HG03469 (cell line): ENCODE measurements at regions not wholly inside any gene's neighbourhood (a gene's known extent, or its start where the extent isn't known, plus 50 kb on each side); places are given as distances from the start of the nearest gene placed in this dataset.

Source experiments
- ATAC-seq: cut with Tn5 transposase; IDR thresholded peaks from one replicate; pipeline ENCODE4 v1.9.1; 2021; ENCODE audit warnings: mild to moderate bottlenecking, moderate library complexity, moderate number of reproducible peaks; ENCODE audit not compliant: unreplicated experiment

GRCh38 chr9:81490605-81491331, 198.6 kb downstream of the TLE1 start:
- ATAC-seq: no peak

GRCh38 chr9:81489046-81489445, 200.3 kb downstream of the TLE1 start:
- ATAC-seq: no peak

DNA sequence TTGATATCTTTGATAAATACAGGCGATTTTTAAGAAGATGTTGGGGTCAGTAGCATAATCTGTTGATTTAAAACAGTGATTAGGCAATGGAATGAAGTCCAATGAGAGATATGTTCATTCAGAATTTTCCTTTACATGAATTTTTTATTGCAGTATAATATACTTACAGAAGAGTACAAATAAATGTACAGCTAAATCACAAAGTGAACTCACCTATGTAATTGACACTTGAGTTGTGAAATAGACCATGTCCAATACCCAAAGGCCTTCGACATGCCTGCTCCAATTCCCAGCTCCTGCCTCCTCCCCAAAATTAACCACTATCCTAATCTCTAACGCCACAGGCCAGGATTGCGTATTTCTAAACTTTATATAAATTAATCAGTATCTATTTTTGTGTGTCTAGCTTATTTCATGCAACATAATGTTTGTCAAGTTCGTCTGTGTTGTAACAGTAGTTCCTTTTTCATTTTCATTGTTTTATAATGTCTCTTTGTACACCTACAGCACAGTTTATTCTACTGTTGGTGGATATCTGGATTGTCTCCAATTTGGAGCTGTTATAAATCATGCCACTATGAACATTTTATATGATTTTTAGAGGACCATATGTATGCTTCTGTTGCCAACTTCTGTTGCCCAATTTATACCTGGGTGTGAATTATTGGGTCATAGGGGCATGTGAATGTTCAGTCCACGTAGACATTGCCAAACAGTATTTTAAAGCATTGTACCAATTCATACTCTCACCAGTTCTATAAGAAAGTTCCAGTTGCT, 208.3 kb downstream of the TLE1 start:
- no peak for ATAC-seq

DNA sequence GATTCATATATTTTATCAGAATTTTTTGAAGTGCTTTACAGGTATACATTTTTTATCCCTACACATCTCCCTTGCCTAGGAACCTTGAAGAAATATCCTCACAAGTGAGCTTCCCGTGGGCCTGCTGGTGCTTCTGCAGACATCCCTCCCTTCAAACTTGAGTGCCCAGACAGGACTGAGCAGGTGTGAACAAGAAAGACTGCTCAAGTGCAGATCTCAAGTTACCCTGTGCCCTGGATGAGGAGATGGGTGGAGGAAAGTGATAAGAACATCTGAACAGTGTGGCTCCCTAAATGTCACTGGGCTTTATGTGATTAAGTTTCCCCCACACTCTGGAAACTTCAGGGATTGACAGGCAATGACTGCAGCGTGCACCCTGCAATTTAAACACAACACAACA, 209.8 kb downstream of the TLE1 start:
- ATAC-seq: no peak

- ATAC-seq: no peak
Measured at GRCh38 chr9:81477669-81478068, 211.7 kb downstream of the TLE1 start.

GRCh38 chr9:81476813-81477490, 212.4 kb downstream of the TLE1 start:
- ATAC-seq: no peak

DNA sequence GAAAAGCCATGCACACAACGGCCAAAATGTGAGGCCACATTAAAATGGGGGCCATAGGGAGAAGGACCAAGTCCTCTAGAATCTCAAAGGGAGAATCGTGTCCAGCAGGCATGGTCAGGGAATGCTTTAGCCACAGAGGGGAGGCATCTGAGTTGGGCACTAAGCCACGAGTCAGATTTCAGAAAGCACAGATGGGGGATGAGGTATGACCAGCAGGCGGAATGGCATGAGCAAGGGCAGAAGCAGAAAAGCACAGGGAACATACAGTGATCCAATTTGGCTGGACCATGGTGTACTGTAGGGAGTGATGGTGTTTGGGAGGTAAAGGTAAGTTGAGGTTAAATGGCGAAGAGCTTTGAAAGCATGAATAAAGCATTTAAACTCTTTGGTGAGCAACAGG, 214.6 kb downstream of the TLE1 start:
- ATAC-seq: no peak

DNA sequence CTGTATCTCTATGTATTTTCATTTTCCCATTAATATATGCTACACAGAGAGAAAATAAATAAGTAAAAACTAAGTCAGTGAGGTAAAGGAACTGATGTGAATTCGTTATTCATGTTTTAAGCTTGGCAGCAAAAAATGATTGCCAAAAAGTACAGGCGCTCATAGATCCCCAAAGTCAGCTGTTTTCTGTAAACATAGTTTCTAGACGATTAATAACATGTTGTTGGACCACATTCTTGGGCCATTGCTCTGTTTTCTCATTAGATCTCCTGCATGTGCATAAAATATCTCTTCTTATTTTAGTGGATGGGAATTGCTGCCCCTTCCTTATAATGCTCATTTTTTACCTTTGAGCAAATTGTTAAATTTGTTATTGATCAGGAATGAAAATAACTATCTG, 215.2 kb downstream of the TLE1 start:
- ATAC-seq: no peak

DNA sequence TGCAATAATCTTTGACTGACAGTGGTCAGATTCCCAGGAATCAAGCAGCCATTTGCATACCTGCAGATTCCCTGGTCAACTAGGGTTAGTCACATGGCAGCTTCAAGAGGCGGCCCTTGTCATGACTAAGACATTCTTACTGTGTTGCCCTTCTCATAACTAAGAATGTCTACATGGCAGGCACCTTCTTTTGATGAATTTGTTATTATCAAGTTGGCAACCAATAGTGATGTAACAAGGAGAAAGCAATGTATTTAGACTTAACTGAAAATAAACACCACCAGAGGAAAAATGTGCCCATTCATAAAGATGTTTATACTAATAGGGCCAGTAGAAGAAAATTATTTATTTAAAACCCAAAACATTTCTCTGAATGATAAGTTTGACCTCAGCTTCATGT, 215.6 kb downstream of the TLE1 start:
- no peak for ATAC-seq

- ATAC-seq: no peak
Measured at GRCh38 chr9:81473206-81473605, 216.1 kb downstream of the TLE1 start.

DNA sequence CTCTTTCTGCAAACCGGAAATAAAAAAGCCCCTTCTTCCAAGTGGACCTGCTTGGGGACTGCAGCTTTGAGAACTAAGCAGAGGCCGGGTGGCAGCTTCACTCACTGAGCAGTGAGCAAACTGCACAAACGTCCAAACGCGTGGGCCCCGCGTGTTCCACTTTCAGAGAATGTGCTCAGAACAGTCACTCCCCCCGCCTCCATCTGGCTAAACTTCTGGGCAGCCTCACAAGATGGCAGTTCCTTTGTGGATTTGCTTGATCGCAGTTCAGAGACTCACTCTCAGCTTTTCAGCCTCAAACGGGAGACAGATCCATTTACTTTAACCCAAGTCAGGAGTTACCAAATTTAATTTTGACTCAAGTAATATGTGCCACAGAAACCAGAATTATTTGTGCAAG, 216.6 kb downstream of the TLE1 start:
- ATAC-seq: no peak

DNA sequence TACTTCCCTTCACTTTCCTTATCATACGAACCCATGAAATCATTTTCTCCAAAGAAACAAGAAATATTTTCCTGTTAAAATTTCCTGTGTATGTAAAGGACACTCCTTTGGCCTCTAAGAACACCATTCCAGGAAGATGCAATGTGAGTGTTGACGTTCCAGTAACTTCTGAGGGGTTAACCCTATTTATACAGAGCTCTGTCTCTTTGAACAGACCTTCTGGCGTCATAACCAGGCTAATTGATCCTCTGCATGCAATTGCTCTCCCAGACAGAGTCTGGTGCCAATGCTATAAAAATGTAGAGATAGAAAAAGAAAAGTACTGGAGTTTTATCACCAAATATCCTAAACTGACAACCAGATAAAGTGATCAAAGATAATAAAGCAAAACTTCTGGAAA, 218.5 kb downstream of the TLE1 start:
- ATAC-seq: no peak

- no peak for ATAC-seq
Measured at GRCh38 chr9:81468084-81468595, 221.2 kb downstream of the TLE1 start.

GRCh38 chr9:81466981-81467380, 222.4 kb downstream of the TLE1 start:
- no peak for ATAC-seq

DNA sequence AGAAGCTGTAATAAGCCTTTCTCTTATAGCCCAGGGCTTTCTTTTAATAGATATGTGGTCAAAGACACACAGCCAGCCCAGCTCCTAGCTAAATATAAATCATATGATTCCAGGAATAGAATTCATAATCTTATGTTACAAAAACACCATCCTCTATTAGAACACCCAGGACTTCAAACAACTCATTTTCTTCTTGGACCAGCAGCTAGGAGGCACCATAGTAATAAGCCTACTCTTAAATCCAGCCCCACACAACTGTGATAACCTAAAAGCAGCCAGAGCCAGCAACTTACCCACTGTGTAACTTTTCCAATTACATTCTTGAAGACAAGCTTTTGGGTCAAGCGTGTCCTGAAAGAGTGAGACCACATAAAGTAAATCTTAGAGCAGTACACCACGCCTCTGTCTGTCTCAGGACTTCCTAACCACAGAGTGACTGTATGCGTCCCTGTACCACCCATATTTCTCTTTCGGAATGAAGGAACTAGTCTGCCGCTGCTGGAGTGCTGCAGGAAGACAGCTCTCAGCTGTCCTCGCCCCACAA, 223.8 kb downstream of the TLE1 start:
- ATAC-seq: no peak

DNA sequence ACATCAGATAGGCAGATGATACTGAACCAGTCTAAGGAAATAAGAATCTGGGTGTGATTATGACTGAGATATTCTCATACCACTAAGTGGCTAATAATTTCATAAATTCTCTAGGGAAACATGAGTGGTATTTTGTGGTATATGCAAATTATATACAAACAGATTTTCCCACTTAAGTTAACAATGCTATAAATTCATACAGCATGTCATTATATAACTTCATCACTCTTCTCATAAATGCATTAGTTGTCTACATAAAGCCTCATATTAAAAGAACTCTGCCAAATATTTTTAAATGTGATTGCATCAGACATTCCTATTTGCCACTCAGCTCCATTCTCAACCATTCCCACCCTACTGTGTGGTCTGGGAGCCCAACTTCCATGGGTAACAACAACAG, 226.5 kb downstream of the TLE1 start:
- ATAC-seq: no peak

GRCh38 chr9:81461196-81461595, 228.2 kb downstream of the TLE1 start:
- no peak for ATAC-seq

- no peak for ATAC-seq
Measured at GRCh38 chr9:81460693-81461092, 228.7 kb downstream of the TLE1 start.

GRCh38 chr9:81459591-81459990, 229.8 kb downstream of the TLE1 start:
- ATAC-seq: no peak

GRCh38 chr9:81456431-81457006, 232.8 kb downstream of the TLE1 start:
- ATAC-seq: no peak
